ENCODE measurements at regions not wholly inside any gene's neighbourhood (a gene's known extent, or its start where the extent isn't known, plus 50 kb on each side); places are given as distances from the start of the nearest gene placed in this dataset.

DNA sequence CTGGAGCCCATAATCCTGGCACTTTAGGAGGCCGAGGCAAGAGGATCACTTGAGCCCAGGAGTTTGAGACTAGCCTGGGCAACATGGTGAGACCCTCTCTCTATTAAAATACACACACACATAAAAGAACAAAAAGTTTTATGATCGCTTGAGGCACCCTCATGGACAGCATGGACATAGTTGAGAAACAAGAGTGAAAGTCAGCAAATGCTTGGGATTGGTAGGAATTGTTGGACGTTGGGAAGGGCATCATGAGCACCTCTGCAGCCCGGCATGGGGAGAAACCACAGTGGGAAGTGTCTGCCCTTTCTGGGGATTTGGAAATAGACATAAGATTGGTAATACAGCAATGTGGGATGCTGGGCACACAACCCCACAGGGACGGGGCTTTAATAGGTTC lies 231.9 kb upstream of the FOXN3 start:
- TF ChIP-seq, protein P1, sequence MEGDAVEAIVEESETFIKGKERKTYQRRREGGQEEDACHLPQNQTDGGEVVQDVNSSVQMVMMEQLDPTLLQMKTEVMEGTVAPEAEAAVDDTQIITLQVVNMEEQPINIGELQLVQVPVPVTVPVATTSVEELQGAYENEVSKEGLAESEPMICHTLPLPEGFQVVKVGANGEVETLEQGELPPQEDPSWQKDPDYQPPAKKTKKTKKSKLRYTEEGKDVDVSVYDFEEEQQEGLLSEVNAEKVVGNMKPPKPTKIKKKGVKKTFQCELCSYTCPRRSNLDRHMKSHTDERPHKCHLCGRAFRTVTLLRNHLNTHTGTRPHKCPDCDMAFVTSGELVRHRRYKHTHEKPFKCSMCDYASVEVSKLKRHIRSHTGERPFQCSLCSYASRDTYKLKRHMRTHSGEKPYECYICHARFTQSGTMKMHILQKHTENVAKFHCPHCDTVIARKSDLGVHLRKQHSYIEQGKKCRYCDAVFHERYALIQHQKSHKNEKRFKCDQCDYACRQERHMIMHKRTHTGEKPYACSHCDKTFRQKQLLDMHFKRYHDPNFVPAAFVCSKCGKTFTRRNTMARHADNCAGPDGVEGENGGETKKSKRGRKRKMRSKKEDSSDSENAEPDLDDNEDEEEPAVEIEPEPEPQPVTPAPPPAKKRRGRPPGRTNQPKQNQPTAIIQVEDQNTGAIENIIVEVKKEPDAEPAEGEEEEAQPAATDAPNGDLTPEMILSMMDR (conservative IDR thresholded peaks at IDR 0.05): no peak
- TF ChIP-seq ZFX (IDR thresholded peaks at IDR 0.05): no peak
